ENCODE measurements at regions not wholly inside any gene's neighbourhood (a gene's known extent, or its start where the extent isn't known, plus 50 kb on each side); places are given as distances from the start of the nearest gene placed in this dataset.

- H3K4me2 ChIP-seq (ENCODE audit: unreplicated experiment) = no peak overlapping the region
- no peaks in the 10 kb centered on the region for H3K27me3 ChIP-seq (replicated peaks; ENCODE audit: insufficient read depth)
- no peaks in the 10 kb centered on the region for H3K36me3 ChIP-seq (ENCODE audit: low read depth)
- TF ChIP-seq EZH2 (IDR thresholded peaks at IDR 0.05; ENCODE audit: insufficient read depth, poor library complexity, severe bottlenecking) (no peak), EZH2phosphoT487 (IDR thresholded peaks at IDR 0.05; ENCODE audit: insufficient read depth, low read depth) (no peak)
- no peaks in the 10 kb centered on the region for H3F3A ChIP-seq (ENCODE audit: insufficient read depth)
- DNase-seq = no peak
- H3K79me2 ChIP-seq (ENCODE audit: insufficient read depth) = no peaks in the 10 kb centered on the region
- no peak overlapping the region for H3K9ac ChIP-seq
- no peaks in the 10 kb centered on the region for H3K9me2 ChIP-seq (ENCODE audit: insufficient read depth)
- no peak overlapping the region for H3K27ac ChIP-seq
- no peaks in the 10 kb centered on the region for H4K20me1 ChIP-seq (ENCODE audit: insufficient read depth)
- in situ Hi-C loops (cut with MboI) = no loop called here
- no peaks in the 10 kb centered on the region for H3K4me1 ChIP-seq (ENCODE audit: insufficient read depth)
- WGBS, 2 experiments (ENCODE audit: low coverage in 1 of 2, low lambda C conversion rate in 2 of 2, missing lambda C conversion rate in 2 of 2) = 29 to 31% methylated on average over 5 of the region's 5 CpGs
- H3K9me3 ChIP-seq (ENCODE audit: low read depth) = no peaks in the 10 kb centered on the region
- H3K4me3 ChIP-seq = no peak overlapping the region
- no peak overlapping the region for H2AFZ ChIP-seq
Observed at GRCh38 chr12:29945904-29946303, 162.2 kb upstream of the TMTC1 start.

GRCh38 chr12:29944269-29945000 is 160.7 kb upstream of the TMTC1 start:
- H3K4me2 ChIP-seq (ENCODE audit: unreplicated experiment) = no peak overlapping the region
- H2AFZ ChIP-seq = no peak overlapping the region
- no peaks in the 10 kb centered on the region for H3K79me2 ChIP-seq (ENCODE audit: insufficient read depth)
- H3K4me1 ChIP-seq (ENCODE audit: insufficient read depth) = no peaks in the 10 kb centered on the region
- in situ Hi-C loops (cut with MboI) = no loop called here
- H4K20me1 ChIP-seq (ENCODE audit: insufficient read depth) = no peaks in the 10 kb centered on the region
- TF ChIP-seq EZH2phosphoT487 (IDR thresholded peaks at IDR 0.05; ENCODE audit: insufficient read depth, low read depth) = no peak
- no peak for TF ChIP-seq EZH2 (IDR thresholded peaks at IDR 0.05; ENCODE audit: insufficient read depth, poor library complexity, severe bottlenecking)
- H3K36me3 ChIP-seq (ENCODE audit: low read depth) = no peaks in the 10 kb centered on the region
- H3F3A ChIP-seq (ENCODE audit: insufficient read depth) = no peaks in the 10 kb centered on the region
- 83 to 89% methylated on average over 2 of the region's 2 CpGs for WGBS, 2 experiments (ENCODE audit: low coverage in 1 of 2, low lambda C conversion rate in 2 of 2, missing lambda C conversion rate in 2 of 2)
- no peak overlapping the region for H3K4me3 ChIP-seq
- no peaks in the 10 kb centered on the region for H3K27me3 ChIP-seq (replicated peaks; ENCODE audit: insufficient read depth)
- no peak overlapping the region for H3K9ac ChIP-seq
- no peaks in the 10 kb centered on the region for H3K9me3 ChIP-seq (ENCODE audit: low read depth)
- no peaks in the 10 kb centered on the region for H3K9me2 ChIP-seq (ENCODE audit: insufficient read depth)
- DNase-seq = no peak
- H3K27ac ChIP-seq = no peak overlapping the region

GRCh38 chr12:29943683-29944082 is 159.9 kb upstream of the TMTC1 start:
- H4K20me1 ChIP-seq (ENCODE audit: insufficient read depth) = no peaks in the 10 kb centered on the region
- no peaks in the 10 kb centered on the region for H3K4me1 ChIP-seq (ENCODE audit: insufficient read depth)
- H3K9me2 ChIP-seq (ENCODE audit: insufficient read depth) = no peaks in the 10 kb centered on the region
- in situ Hi-C loops (cut with MboI) = no loop called here
- TF ChIP-seq EZH2phosphoT487 (IDR thresholded peaks at IDR 0.05; ENCODE audit: insufficient read depth, low read depth) = no peak
- no peak for TF ChIP-seq EZH2 (IDR thresholded peaks at IDR 0.05; ENCODE audit: insufficient read depth, poor library complexity, severe bottlenecking)
- no peak for DNase-seq
- H3F3A ChIP-seq (ENCODE audit: insufficient read depth) = no peaks in the 10 kb centered on the region
- H3K27me3 ChIP-seq (replicated peaks; ENCODE audit: insufficient read depth) = no peaks in the 10 kb centered on the region
- no peak overlapping the region for H3K4me2 ChIP-seq (ENCODE audit: unreplicated experiment)
- H3K79me2 ChIP-seq (ENCODE audit: insufficient read depth) = no peaks in the 10 kb centered on the region
- H3K4me3 ChIP-seq = no peak overlapping the region
- H3K36me3 ChIP-seq (ENCODE audit: low read depth) = no peaks in the 10 kb centered on the region
- no peak overlapping the region for H2AFZ ChIP-seq
- no peak overlapping the region for H3K27ac ChIP-seq
- H3K9ac ChIP-seq = no peak overlapping the region
- WGBS, 2 experiments (ENCODE audit: low coverage in 1 of 2, low lambda C conversion rate in 2 of 2, missing lambda C conversion rate in 2 of 2) = 16 to 24% methylated on average over 2 of the region's 2 CpGs
- no peaks in the 10 kb centered on the region for H3K9me3 ChIP-seq (ENCODE audit: low read depth)

GRCh38 chr12:29940811-29941210 is 157.1 kb upstream of the TMTC1 start:
- H3K79me2 ChIP-seq (ENCODE audit: insufficient read depth) = no peaks in the 10 kb centered on the region
- in situ Hi-C loops (cut with MboI) = no loop called here
- no peak for DNase-seq
- no peaks in the 10 kb centered on the region for H3F3A ChIP-seq (ENCODE audit: insufficient read depth)
- no peak overlapping the region for H2AFZ ChIP-seq
- no peak overlapping the region for H3K27ac ChIP-seq
- no peaks in the 10 kb centered on the region for H3K27me3 ChIP-seq (replicated peaks; ENCODE audit: insufficient read depth)
- no peaks in the 10 kb centered on the region for H3K9me3 ChIP-seq (ENCODE audit: low read depth)
- H3K9me2 ChIP-seq (ENCODE audit: insufficient read depth) = no peaks in the 10 kb centered on the region
- H3K4me2 ChIP-seq (ENCODE audit: unreplicated experiment) = no peak overlapping the region
- no peak overlapping the region for H3K9ac ChIP-seq
- no peak for TF ChIP-seq EZH2 (IDR thresholded peaks at IDR 0.05; ENCODE audit: insufficient read depth, poor library complexity, severe bottlenecking)
- no peak for TF ChIP-seq EZH2phosphoT487 (IDR thresholded peaks at IDR 0.05; ENCODE audit: insufficient read depth, low read depth)
- H3K4me3 ChIP-seq = no peak overlapping the region
- H3K4me1 ChIP-seq (ENCODE audit: insufficient read depth) = no peaks in the 10 kb centered on the region
- H4K20me1 ChIP-seq (ENCODE audit: insufficient read depth) = no peaks in the 10 kb centered on the region
- H3K36me3 ChIP-seq (ENCODE audit: low read depth) = no peaks in the 10 kb centered on the region

- no peaks in the 10 kb centered on the region for H3F3A ChIP-seq (ENCODE audit: insufficient read depth)
- no peaks in the 10 kb centered on the region for H3K9me3 ChIP-seq (ENCODE audit: low read depth)
- no peak for DNase-seq
- no peaks in the 10 kb centered on the region for H3K27me3 ChIP-seq (replicated peaks; ENCODE audit: insufficient read depth)
- H3K9ac ChIP-seq = no peak overlapping the region
- H3K4me3 ChIP-seq = no peak overlapping the region
- H3K4me1 ChIP-seq (ENCODE audit: insufficient read depth) = no peaks in the 10 kb centered on the region
- H3K36me3 ChIP-seq (ENCODE audit: low read depth) = no peaks in the 10 kb centered on the region
- H2AFZ ChIP-seq = no peak overlapping the region
- in situ Hi-C loops (cut with MboI) = no loop called here
- H4K20me1 ChIP-seq (ENCODE audit: insufficient read depth) = no peaks in the 10 kb centered on the region
- no peaks in the 10 kb centered on the region for H3K79me2 ChIP-seq (ENCODE audit: insufficient read depth)
- no peak overlapping the region for H3K27ac ChIP-seq
- no peak overlapping the region for H3K4me2 ChIP-seq (ENCODE audit: unreplicated experiment)
- no peaks in the 10 kb centered on the region for H3K9me2 ChIP-seq (ENCODE audit: insufficient read depth)
- TF ChIP-seq EZH2phosphoT487 (IDR thresholded peaks at IDR 0.05; ENCODE audit: insufficient read depth, low read depth) (no peak), EZH2 (IDR thresholded peaks at IDR 0.05; ENCODE audit: insufficient read depth, poor library complexity, severe bottlenecking) (no peak)
Observed at GRCh38 chr12:29930503-29930902, 146.8 kb upstream of the TMTC1 start.
